ENCODE measurements at regions not wholly inside any gene's neighbourhood (a gene's known extent, or its start where the extent isn't known, plus 50 kb on each side); places are given as distances from the start of the nearest gene placed in this dataset.

- Histone ChIP-seq H3K27me3 (replicated peaks in 1 of 4; ENCODE audit: control insufficient read depth in 3 of 4, extremely low read depth in 1 of 4, insufficient read depth in 3 of 4, low read length in 3 of 4) (peaks cover 0 to 2% (median 0%) of the 10 kb centered on the region in 4 experiments; a peak in 1 of 7 replicates), H3K27ac (ENCODE audit: low read depth, low read length) (no peak overlapping the region), H3K14ac (ENCODE audit: insufficient read length) (no peak overlapping the region), H3K4ac (replicated peaks; ENCODE audit: insufficient read length, low read depth, low read length) (no peak overlapping the region), H3K36me3 (ENCODE audit: control insufficient read depth in 2 of 4, insufficient read depth in 4 of 4, low read length in 3 of 4) (no peaks in the 10 kb centered on the region), H2AFZ (ENCODE audit: low read length) (no peak overlapping the region), H3K79me2 (ENCODE audit: control insufficient read depth in 1 of 2, insufficient read depth in 2 of 2, low read length in 2 of 2) (no peaks in the 10 kb centered on the region), H3K23me2 (ENCODE audit: low read depth, low read length) (no peaks in the 10 kb centered on the region), H3K9ac (replicated peaks in 1 of 4; ENCODE audit: extremely low read depth in 1 of 4, low read depth in 3 of 4, low read length in 3 of 4) (no peak overlapping the region), H3K56ac (replicated peaks; ENCODE audit: insufficient read length, low read depth, low read length) (no peak overlapping the region), H3K4me1 (replicated peaks in 1 of 4; ENCODE audit: control insufficient read depth in 3 of 4, insufficient read depth in 4 of 4, low read length in 3 of 4) (no peaks in the 10 kb centered on the region), H4K20me1 (replicated peaks in 1 of 2; ENCODE audit: control insufficient read depth in 1 of 2, insufficient read depth in 2 of 2, low read length in 2 of 2) (no peaks in the 10 kb centered on the region), H3K9me3 (ENCODE audit: insufficient read depth in 2 of 2, low read depth in 1 of 2, low read length in 1 of 2) (no peaks in the 10 kb centered on the region), H3K79me1 (ENCODE audit: low read depth, low read length) (no peaks in the 10 kb centered on the region), H3K18ac (ENCODE audit: extremely low read depth, low read length) (no peak overlapping the region), H3K4me3 (ENCODE audit: extremely low read depth in 1 of 4, insufficient read depth in 2 of 4, low read depth in 3 of 4, low read length in 4 of 4) (no peak overlapping the region), H2AK5ac (ENCODE audit: low read depth, low read length) (no peak overlapping the region), H2BK12ac (ENCODE audit: low read depth, low read length) (no peak overlapping the region), H4K91ac (replicated peaks; ENCODE audit: insufficient read length, low read length) (no peak overlapping the region), H2BK15ac (ENCODE audit: low read length) (no peak overlapping the region), H2BK20ac (ENCODE audit: low read length) (no peak overlapping the region), H4K5ac (ENCODE audit: insufficient read length, low read depth, low read length) (no peak overlapping the region), H3K4me2 (ENCODE audit: insufficient read depth in 1 of 2, low read depth in 2 of 2, low read length in 2 of 2) (no peak overlapping the region), H2BK5ac (ENCODE audit: low read depth, low read length) (no peak overlapping the region), H3K23ac (ENCODE audit: insufficient read length) (no peak overlapping the region), H4K8ac (ENCODE audit: extremely low read depth, insufficient read depth, low read length) (no peak overlapping the region), H2BK120ac (replicated peaks; ENCODE audit: low read depth, low read length) (no peak overlapping the region)
- WGBS, 2 experiments (ENCODE audit: extremely low coverage in 1 of 2, insufficient coverage in 1 of 2, insufficient read length in 1 of 2, insufficient replicate concordance in 2 of 2, low coverage in 1 of 2, low lambda C conversion rate in 2 of 2, missing lambda C conversion rate in 1 of 2) = 85% methylated on average over 1 of the region's 1 CpG; no CpG with 5 or more reads in 1 of the 2 experiments
- DNase-seq (ENCODE audit: low read depth in 1 of 2, low spot score in 2 of 2) = no peak
- ChIA-PET CTCF (ENCODE audit: partially characterized antibody) (no interaction called here), POLR2A (ENCODE audit: partially characterized antibody) (no interaction called here)
- FAIRE-seq = no peak
- TF ChIP-seq ATF2 (IDR thresholded peaks at IDR 0.05; ENCODE audit: low read length) = no peak
- TF ChIP-seq FOSL1 (IDR thresholded peaks at IDR 0.05; ENCODE audit: insufficient read depth, low read depth, low read length) = no peak
- TF ChIP-seq ASH2L (IDR thresholded peaks at IDR 0.05; ENCODE audit: low read length) = no peak
- TF ChIP-seq NRF1 (IDR thresholded peaks at IDR 0.05; ENCODE audit: low read depth, low read length) = no peak
- no peak for TF ChIP-seq RFX5 (IDR thresholded peaks at IDR 0.05; ENCODE audit: borderline replicate concordance, low read depth, low read length)
- no peak for TF ChIP-seq YY1 (IDR thresholded peaks at IDR 0.05; ENCODE audit: low read depth, low read length)
- TF ChIP-seq RXRA (IDR thresholded peaks at IDR 0.05; ENCODE audit: insufficient read depth, low read depth, low read length) = no peak
- TF ChIP-seq MAFK (IDR thresholded peaks at IDR 0.05; ENCODE audit: low read depth, low read length) = no peak
- TF ChIP-seq HDAC6 (IDR thresholded peaks at IDR 0.05; ENCODE audit: low read depth, low read length) = no peak
- no peak for TF ChIP-seq CEBPB (IDR thresholded peaks at IDR 0.05; ENCODE audit: low read depth, low read length)
- no peak for TF ChIP-seq SIX5 (IDR thresholded peaks at IDR 0.05; ENCODE audit: low read depth, low read length)
- TF ChIP-seq BCL11A (IDR thresholded peaks at IDR 0.05; ENCODE audit: low read depth in 2 of 2, low read length in 2 of 2) = no peak
- no peak for TF ChIP-seq EZH2 (IDR thresholded peaks at IDR 0.05; ENCODE audit: low read depth, low read length, severe bottlenecking)
Measured at GRCh38 chr13:79108914-79109643, 297.0 kb downstream of the RBM26 start.

Data from H1 (cell line).